Gastrocnemius medialis (tissue), 4 donors: ENCODE measurements at regions not wholly inside any gene's neighbourhood (a gene's known extent, or its start where the extent isn't known, plus 50 kb on each side); places are given as distances from the start of the nearest gene placed in this dataset.

ENCODE experiments used
- CTCF ChIP-seq, 5 experiments: fragments of 450-650 bp in 3 of 5; fragments of 200-600 bp in 2 of 5; sonication (generic) in 2 of 5; IDR thresholded peaks in 4 of 5; conservative IDR thresholded peaks in 1 of 5; 1 replicate in 4 of 5; 2 replicates in 1 of 5; pipeline ENCODE4 v1.5.1; 2016 to 2019; ENCODE audit warnings: antibody characterized with exemption in 5 of 5, mild to moderate bottlenecking in 3 of 5, moderate library complexity in 3 of 5
- POLR2A ChIP-seq, 2 donors: fragments of 450-650 bp; IDR thresholded peaks; one replicate each; pipeline ENCODE4 v1.6.1; 2017; ENCODE audit warnings: antibody characterized with exemption in 2 of 2, mild to moderate bottlenecking in 2 of 2, moderate library complexity in 2 of 2

DNA sequence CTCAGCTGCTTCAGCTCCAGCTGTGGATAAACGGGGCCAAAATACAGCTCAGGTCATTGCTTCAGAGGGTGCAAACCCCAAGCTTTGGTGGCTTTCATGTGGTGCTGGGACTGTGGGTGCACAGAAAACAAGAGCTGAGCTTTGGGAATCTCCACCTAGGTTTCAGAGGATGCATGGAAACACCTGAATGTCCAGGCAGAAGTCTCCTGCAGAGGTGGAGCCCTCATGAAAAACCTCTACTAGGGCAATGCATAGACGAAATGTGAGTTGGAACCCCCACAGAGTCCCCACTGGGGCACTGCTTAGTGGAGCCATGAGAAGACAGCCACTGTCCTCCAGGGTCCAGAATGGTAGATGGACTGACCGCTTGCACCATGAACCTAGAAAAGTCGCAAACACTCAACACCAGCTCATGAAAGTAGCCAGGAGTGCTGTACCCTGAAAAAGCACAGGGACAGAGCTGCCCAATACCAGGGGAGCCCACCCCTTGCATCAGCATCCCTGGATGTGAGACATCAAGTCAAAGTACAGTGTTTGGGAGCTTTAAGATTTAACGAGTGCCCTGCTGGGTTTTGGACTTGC is 147.9 kb upstream of the SOX11 start:
- TF ChIP-seq CTCF (IDR thresholded peaks at IDR 0.05 in 4 of 5, conservative IDR thresholded peaks at IDR 0.05 in 1 of 5) (no peak), POLR2A (IDR thresholded peaks at IDR 0.05) (no peak)
